HG02623 (cell line): ENCODE measurements at regions not wholly inside any gene's neighbourhood (a gene's known extent, or its start where the extent isn't known, plus 50 kb on each side); places are given as distances from the start of the nearest gene placed in this dataset.

ENCODE experiments used
- ATAC-seq: cut with Tn5 transposase; IDR thresholded peaks from one replicate; pipeline ENCODE4 v1.9.1; 2021; ENCODE audit warnings: moderate library complexity; ENCODE audit not compliant: unreplicated experiment

GRCh38 chr12:22893878-22894277 is 268.9 kb downstream of the ETNK1 start:
- no peak for ATAC-seq

- no peak for ATAC-seq
Measured at GRCh38 chr12:22899184-22899583, 274.2 kb downstream of the ETNK1 start.

DNA sequence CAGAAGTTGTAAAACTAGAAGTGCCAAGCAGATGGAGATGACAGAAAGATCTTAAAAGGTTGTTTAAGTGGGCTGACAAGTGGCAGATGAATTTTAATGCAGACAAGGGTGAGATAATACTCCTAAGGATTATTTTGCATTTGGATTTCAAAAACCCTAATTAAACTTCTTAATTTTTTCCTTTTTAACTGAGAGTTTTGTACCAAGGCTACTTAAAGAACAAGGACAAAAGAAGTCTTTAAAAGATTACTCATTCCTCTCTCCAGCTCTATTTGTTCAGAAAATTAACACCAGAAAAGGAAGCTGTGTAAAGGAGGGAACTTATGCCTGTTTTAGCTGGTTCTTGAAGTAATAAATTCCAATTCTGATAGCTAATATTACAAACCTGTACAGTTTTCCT is 275.4 kb downstream of the ETNK1 start:
- ATAC-seq: no peak

- no peak for ATAC-seq
Measured at GRCh38 chr12:22904485-22904884, 279.5 kb downstream of the ETNK1 start.

GRCh38 chr12:22916241-22916640 is 291.3 kb downstream of the ETNK1 start:
- ATAC-seq: no peak

DNA sequence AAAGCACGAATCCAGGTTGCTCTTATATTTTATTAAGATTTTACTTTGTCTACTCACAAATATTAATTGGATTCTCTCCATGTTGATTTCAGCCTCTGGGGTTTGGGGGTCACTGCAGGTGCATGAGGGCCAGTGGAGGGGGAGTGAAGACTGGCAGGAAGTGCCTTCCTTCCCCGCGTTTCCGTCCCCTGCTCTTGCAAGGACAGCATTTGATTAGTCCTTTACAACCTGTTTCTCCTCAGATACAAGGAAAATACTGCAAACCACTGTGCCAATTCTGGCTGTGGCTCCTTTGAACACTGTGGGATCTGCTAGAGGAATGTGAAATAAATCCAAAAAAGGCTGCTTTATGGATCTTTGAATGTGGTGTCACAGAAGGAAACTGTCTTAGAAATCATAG is 291.8 kb downstream of the ETNK1 start:
- ATAC-seq: no peak

DNA sequence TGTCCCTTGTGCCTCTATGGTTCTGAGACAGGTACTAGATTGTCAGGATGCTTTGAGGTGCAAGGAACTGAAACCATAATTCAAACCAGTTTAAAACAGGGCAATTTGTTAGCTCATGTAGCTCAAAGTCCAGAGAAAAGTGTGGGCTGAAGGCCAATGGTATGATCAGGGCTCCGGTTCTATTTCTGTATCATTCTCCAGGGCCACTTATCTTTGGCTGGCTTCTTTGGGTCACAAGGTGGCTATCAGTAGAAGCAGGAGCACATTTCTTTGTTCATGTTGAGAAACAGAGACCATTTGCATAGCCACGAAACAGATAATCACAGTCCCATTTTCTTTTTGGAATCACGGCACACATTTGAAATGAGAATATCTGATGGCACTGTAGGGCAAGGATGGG is 294.9 kb downstream of the ETNK1 start:
- ATAC-seq: no peak

DNA sequence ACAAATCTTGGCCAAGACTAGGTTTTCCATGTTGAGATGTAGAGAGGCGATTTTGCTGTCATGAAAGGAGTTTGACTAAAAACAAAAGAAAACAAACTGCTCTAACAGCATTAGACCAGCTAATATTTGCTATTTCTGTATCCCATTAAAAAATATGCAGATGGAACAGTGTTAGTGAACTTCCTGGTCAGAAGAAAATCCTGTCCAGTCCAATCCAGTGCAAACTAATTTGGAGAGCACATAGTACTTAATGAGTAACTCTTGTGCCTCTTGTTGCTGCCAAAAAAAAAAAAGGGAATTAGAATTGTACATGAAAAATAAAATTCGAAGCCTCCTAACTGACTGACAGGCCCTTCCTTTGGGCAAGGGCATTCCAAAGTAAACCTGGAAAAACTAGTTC is 298.8 kb downstream of the ETNK1 start:
- ATAC-seq: no peak

DNA sequence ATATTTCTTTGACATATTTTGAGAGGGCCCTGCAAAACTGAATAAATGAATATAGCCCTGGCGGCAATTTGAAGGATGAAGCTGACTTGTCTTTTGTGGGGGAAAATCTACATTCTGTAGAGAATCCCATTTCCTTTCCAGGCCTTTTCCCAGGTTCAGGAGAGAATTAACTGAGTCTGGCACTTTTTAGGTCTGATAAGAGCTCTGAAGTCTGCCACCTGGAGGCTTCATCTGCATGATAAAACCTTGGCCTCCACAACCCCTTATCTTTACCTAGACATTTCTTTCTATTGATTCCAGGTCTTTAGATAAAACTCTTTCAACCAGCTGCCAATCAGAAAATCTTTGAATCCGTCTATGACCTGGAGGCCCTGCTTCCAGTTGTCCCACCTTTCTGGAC is 299.4 kb downstream of the ETNK1 start:
- no peak for ATAC-seq

DNA sequence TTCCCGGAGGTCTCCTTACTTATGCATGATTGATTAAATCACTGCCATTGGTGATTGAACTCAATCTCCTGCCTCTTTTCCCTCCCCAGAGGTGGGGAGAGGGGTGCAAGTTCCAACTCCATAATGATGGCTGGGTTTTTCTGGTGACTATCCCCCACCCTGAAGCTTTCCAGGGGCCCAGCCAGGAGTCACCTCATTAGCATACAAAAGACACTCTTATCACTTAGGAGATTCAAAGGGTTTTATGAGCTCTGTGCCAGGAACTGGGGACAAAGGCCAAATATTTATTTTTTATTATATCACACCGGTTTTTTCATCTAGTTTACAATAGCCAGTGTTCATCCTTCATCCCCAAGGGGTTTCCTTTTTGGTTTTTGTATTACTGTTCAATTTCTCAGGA is 300.7 kb downstream of the ETNK1 start:
- ATAC-seq: no peak

DNA sequence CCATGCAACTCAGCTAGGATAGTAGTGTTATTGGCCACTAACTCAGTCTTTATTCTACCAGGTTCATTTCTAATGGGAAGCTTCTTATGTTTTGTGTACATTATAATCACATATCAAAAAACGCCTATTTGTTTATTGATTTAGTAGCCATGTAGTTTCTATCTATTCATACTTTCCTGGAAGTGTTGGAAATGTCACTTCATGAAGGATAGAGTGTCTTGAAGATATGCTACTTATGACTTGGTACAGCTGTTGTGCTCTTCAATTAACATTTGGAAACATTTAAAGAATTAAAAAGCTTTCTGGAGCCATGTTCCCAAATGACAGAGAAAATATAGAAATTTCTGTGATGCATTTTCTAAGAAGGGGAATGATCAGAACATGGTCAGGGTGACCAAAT is 307.5 kb downstream of the ETNK1 start:
- no peak for ATAC-seq

- ATAC-seq: no peak
Measured at GRCh38 chr12:22935090-22935489, 310.1 kb downstream of the ETNK1 start.

DNA sequence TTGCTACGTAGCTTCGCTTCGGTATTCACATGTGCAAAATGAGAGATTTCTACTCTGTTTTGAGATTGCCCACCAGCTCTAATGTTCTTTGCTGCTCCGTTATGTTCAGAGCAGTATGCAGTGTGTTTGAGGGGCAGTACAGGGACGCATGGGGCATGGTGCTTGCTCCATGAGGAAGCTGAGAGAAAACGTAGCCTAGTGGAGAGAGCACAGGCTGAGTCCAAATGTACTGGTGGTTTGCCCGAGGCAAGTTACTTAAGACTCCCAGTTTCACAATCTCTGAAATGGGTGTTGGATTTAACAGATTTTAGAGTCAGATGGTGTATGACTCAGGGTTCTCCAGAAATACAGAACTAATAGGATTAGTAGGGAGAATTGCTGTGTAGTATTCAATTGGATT is 310.5 kb downstream of the ETNK1 start:
- ATAC-seq: no peak

GRCh38 chr12:22938323-22938722 is 313.4 kb downstream of the ETNK1 start:
- ATAC-seq: no peak

- ATAC-seq: no peak
Measured at GRCh38 chr12:22951206-22951605, 326.2 kb downstream of the ETNK1 start.

GRCh38 chr12:22956690-22957089 is 331.7 kb downstream of the ETNK1 start:
- no peak for ATAC-seq

DNA sequence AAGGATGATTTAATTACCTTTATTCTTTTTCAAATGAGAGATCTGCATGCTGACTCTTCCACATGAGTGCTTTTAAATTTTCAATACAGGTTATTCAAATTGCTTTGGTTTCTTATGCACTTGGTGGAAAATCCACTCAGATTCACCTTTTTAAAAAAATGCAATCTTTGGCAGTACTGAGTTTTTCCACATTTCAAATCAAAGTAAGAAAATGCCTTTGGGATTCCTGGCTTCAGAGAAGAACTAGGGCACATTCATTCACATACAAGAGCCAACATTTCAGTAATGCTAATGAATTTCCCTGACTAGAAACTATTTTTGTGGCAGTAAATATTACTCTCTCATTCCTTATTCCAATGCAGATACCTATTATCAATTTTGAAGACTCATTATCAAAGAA is 342.2 kb downstream of the ETNK1 start:
- ATAC-seq: no peak

DNA sequence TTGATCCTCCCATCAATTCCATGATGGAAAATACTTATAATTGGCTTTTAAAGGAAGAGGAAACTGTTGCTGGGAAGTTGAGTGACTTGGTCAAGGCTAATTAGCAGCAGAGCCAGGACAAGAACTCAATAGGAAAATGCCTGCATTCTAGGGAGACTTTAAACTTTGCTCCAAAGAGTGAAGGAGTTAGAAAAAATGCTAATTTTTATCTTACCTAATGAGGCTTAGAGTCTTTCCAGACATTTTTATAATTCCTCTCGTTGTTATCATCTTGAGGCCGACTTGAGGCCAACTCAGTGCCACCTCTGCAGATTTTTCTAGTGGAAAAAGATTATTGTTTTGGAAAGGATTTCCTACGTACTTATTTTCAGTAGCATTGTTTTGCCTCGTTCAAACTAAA is 344.6 kb downstream of the ETNK1 start:
- no peak for ATAC-seq

GRCh38 chr12:22971247-22971646 is 346.3 kb downstream of the ETNK1 start:
- ATAC-seq: no peak

- no peak for ATAC-seq
Measured at GRCh38 chr12:22971701-22972191, 346.8 kb downstream of the ETNK1 start.

GRCh38 chr12:22974865-22975264 is 349.9 kb downstream of the ETNK1 start:
- ATAC-seq: no peak

- ATAC-seq: no peak
Measured at GRCh38 chr12:22978962-22979361, 354.0 kb downstream of the ETNK1 start.

- no peak for ATAC-seq
Measured at GRCh38 chr12:22979854-22980469, 355.0 kb downstream of the ETNK1 start.
